GM21619 (cell line): ENCODE measurements at regions not wholly inside any gene's neighbourhood (a gene's known extent, or its start where the extent isn't known, plus 50 kb on each side); places are given as distances from the start of the nearest gene placed in this dataset.
"Not testable (repeated sequence)": the region's sequence is repeated elsewhere in the genome, so short reads cannot be mapped to it uniquely, and the experiment has no call there.

Experiments
- ATAC-seq: cut with Tn5 transposase; IDR thresholded peaks from one replicate; pipeline ENCODE4 v1.9.1; 2021; ENCODE audit not compliant: unreplicated experiment

GRCh38 chr4:123667496-123667895 is 270.9 kb downstream of the SPRY1 start:
- ATAC-seq = no peak

GRCh38 chr4:123667991-123668390 is 271.4 kb downstream of the SPRY1 start:
- no peak for ATAC-seq

- peak; percentile 96 for ATAC-seq
Observed at GRCh38 chr4:123671636-123672404, 275.2 kb downstream of the SPRY1 start.

- no peak for ATAC-seq
Observed at GRCh38 chr4:123672987-123673386, 276.4 kb downstream of the SPRY1 start.

GRCh38 chr4:123673971-123674370 is 277.4 kb downstream of the SPRY1 start:
- ATAC-seq = no peak

GRCh38 chr4:123674762-123675465 is 278.3 kb downstream of the SPRY1 start:
- ATAC-seq = no peak

- no peak for ATAC-seq
Observed at GRCh38 chr4:123675567-123675966, 279.0 kb downstream of the SPRY1 start.

GRCh38 chr4:123676071-123676889 is 279.7 kb downstream of the SPRY1 start:
- no peak for ATAC-seq

GRCh38 chr4:123676890-123677229 is 280.3 kb downstream of the SPRY1 start:
- ATAC-seq = no peak

GRCh38 chr4:123682931-123683330 is 286.3 kb downstream of the SPRY1 start:
- no peak for ATAC-seq

- not testable (repeated sequence) for ATAC-seq
Observed at GRCh38 chr4:123684937-123685336, 288.3 kb downstream of the SPRY1 start.

- ATAC-seq = not testable (repeated sequence)
Observed at GRCh38 chr4:123695531-123695930, 298.9 kb downstream of the SPRY1 start.

- ATAC-seq = no peak
Observed at GRCh38 chr4:123696687-123697086, 300.1 kb downstream of the SPRY1 start.

- ATAC-seq = no peak
Observed at GRCh38 chr4:123698556-123698955, 302.0 kb downstream of the SPRY1 start.

- no peak for ATAC-seq
Observed at GRCh38 chr4:123699880-123700771, 303.5 kb downstream of the SPRY1 start.

- ATAC-seq = no peak
Observed at GRCh38 chr4:123701131-123701575, 304.6 kb downstream of the SPRY1 start.

GRCh38 chr4:123705419-123705818 is 308.8 kb downstream of the SPRY1 start:
- no peak for ATAC-seq

- no peak for ATAC-seq
Observed at GRCh38 chr4:123706973-123707372, 310.4 kb downstream of the SPRY1 start.

GRCh38 chr4:123708902-123709301 is 312.3 kb downstream of the SPRY1 start:
- ATAC-seq = no peak

GRCh38 chr4:123709336-123709735 is 312.7 kb downstream of the SPRY1 start:
- no peak for ATAC-seq

GRCh38 chr4:123731035-123731434 is 334.4 kb downstream of the SPRY1 start:
- no peak for ATAC-seq
